IMR-90 (cell line): ENCODE measurements at regions not wholly inside any gene's neighbourhood (a gene's known extent, or its start where the extent isn't known, plus 50 kb on each side); places are given as distances from the start of the nearest gene placed in this dataset.

Experiments
- ATAC-seq: fragments of 200-7000 bp; cut with Tn5 transposase; 2 replicates; pipeline ENCODE4 v1.9.1; 2020; ENCODE audit warnings: low read depth, mild to moderate bottlenecking, moderate library complexity
- BruUV-seq: library from RNA; stranded (reverse); fragments of 400-500 nt; replicated peaks from 2 replicates; lab custom pipeline; 2021; lab: Mats Ljungman, UMichigan
- CTCF ChIA-PET: fragments of 300-600 bp; formaldehyde crosslinking; extraction: SDS; loops from one replicate; lab custom pipeline; 2021; ENCODE audit warnings: antibody characterized with exemption; lab: Yijun Ruan, JAX
- POLR2A ChIA-PET: fragments of 300-600 bp; sonication (Branson Sonifier 250); formaldehyde crosslinking; loops from one replicate; lab custom pipeline; 2022; ENCODE audit warnings: antibody characterized with exemption; ENCODE audit not compliant: unreplicated experiment; lab: Charles Lee
- DNase-seq: peaks from one replicate; pipeline ENCODE4 v3.0.0; 2013
- H2AFZ ChIP-seq: replicated peaks from 2 replicates; pipeline ENCODE3; 2013; ENCODE audit warnings: low read length, mild to moderate bottlenecking; ENCODE audit not compliant: poor library complexity
- H2AK5ac ChIP-seq: 2 replicates; pipeline ENCODE4 v1.6.1; 2013; ENCODE audit warnings: low read depth, low read length, inconsistent platforms
- H2AK9ac ChIP-seq: replicated peaks from 2 replicates; pipeline ENCODE3; 2013; ENCODE audit warnings: mild to moderate bottlenecking, low read depth, low read length, moderate library complexity; ENCODE audit not compliant: poor library complexity
- H2BK120ac ChIP-seq: 2 replicates; pipeline ENCODE4 v1.6.1; 2013; ENCODE audit warnings: low read depth, low read length, inconsistent platforms
- H2BK15ac ChIP-seq: 3 replicates; pipeline ENCODE4 v1.6.1; 2013; ENCODE audit warnings: low read depth, low read length, inconsistent platforms
- H2BK20ac ChIP-seq: 2 replicates; pipeline ENCODE4 v1.6.1; 2013; ENCODE audit warnings: low read depth, mild to moderate bottlenecking, inconsistent platforms, low read length, moderate library complexity
- H2BK5ac ChIP-seq: 2 replicates; pipeline ENCODE4 v1.6.1; 2013; ENCODE audit warnings: mild to moderate bottlenecking, low read depth, low read length, inconsistent platforms; ENCODE audit not compliant: poor library complexity, severe bottlenecking
- H3K14ac ChIP-seq: replicated peaks from 2 replicates; pipeline ENCODE4 v1.6.1; 2013; ENCODE audit warnings: low read depth, low read length, inconsistent platforms
- H3K18ac ChIP-seq: 2 replicates; pipeline ENCODE4 v1.6.1; 2013; ENCODE audit warnings: low read depth, low read length, control low read depth
- H3K23ac ChIP-seq: 2 replicates; pipeline ENCODE4 v1.6.1; 2013; ENCODE audit warnings: low read depth, low read length, inconsistent platforms
- H3K27ac ChIP-seq: 2 replicates; pipeline ENCODE4 v1.5.1; 2013; ENCODE audit warnings: mild to moderate bottlenecking, control low read depth, low read length; ENCODE audit not compliant: insufficient read depth
- H3K27me3 ChIP-seq: 2 replicates; pipeline ENCODE4 v1.6.1; 2013; ENCODE audit warnings: low read length; ENCODE audit not compliant: control insufficient read depth, insufficient read depth
- H3K36me3 ChIP-seq: 2 replicates; pipeline ENCODE4 v1.6.1; 2013; ENCODE audit warnings: low read length, mixed read lengths; ENCODE audit not compliant: control insufficient read depth, insufficient read depth
- H3K4ac ChIP-seq: 2 replicates; pipeline ENCODE4 v1.6.1; 2013; ENCODE audit warnings: low read depth, low read length, inconsistent platforms
- H3K4me1 ChIP-seq: 2 replicates; pipeline ENCODE4 v1.6.1; 2013; ENCODE audit warnings: low read length, mixed read lengths; ENCODE audit not compliant: control insufficient read depth, insufficient read depth
- H3K4me2 ChIP-seq: 2 replicates; pipeline ENCODE4 v1.6.1; 2013; ENCODE audit warnings: low read depth, mild to moderate bottlenecking, control low read depth, low read length, moderate library complexity
- H3K4me3 ChIP-seq: 2 replicates; pipeline ENCODE4 v1.5.1; 2013; ENCODE audit warnings: low read depth, mild to moderate bottlenecking, control low read depth, low read length, moderate library complexity; ENCODE audit not compliant: insufficient read depth
- H3K56ac ChIP-seq: 2 replicates; pipeline ENCODE4 v1.6.1; 2013; ENCODE audit warnings: low read length, inconsistent platforms; ENCODE audit not compliant: insufficient read depth; ENCODE audit errors: extremely low read depth
- H3K79me1 ChIP-seq, 2 experiments: 2 replicates each; pipeline ENCODE4 v1.6.1; 2013; ENCODE audit warnings: low read length in 2 of 2, inconsistent platforms in 1 of 2, low read depth in 1 of 2
- H3K9ac ChIP-seq: 2 replicates; pipeline ENCODE4 v1.6.1; 2013; ENCODE audit warnings: low read depth, low read length, control low read depth
- H3K9me1 ChIP-seq: 2 replicates; pipeline ENCODE4 v1.6.1; 2013; ENCODE audit warnings: low read length, inconsistent platforms; ENCODE audit not compliant: insufficient read depth
- H3K9me3 ChIP-seq: 2 replicates; pipeline ENCODE4 v1.6.1; 2013; ENCODE audit warnings: low read length; ENCODE audit not compliant: control insufficient read depth, insufficient read depth
- H4K20me1 ChIP-seq: 2 replicates; pipeline ENCODE4 v1.6.1; 2013; ENCODE audit warnings: low read length, inconsistent platforms; ENCODE audit not compliant: insufficient read depth
- H4K5ac ChIP-seq: 2 replicates; pipeline ENCODE4 v1.6.1; 2013; ENCODE audit warnings: mild to moderate bottlenecking, low read depth, low read length, control low read depth
- H4K8ac ChIP-seq, 2 experiments: 2 replicates each; pipeline ENCODE4 v1.6.1; 2013; ENCODE audit warnings: low read depth in 2 of 2, low read length in 2 of 2, control low read depth in 1 of 2, inconsistent platforms in 1 of 2
- H4K91ac ChIP-seq: 2 replicates; pipeline ENCODE4 v1.6.1; 2013; ENCODE audit warnings: low read depth, low read length, inconsistent platforms; ENCODE audit not compliant: insufficient read depth
- BHLHE40 ChIP-seq: fragments of 150-350 bp; IDR thresholded peaks from 2 replicates; pipeline ENCODE4 v1.6.1; 2016; ENCODE audit warnings: mild to moderate bottlenecking, low read depth, low read length
- CEBPB ChIP-seq: IDR thresholded peaks from 2 replicates; pipeline ENCODE4 v1.6.1; 2012; ENCODE audit warnings: low read depth, low read length, improper control_type of control experiment
- CHD1 ChIP-seq: IDR thresholded peaks from 2 replicates; pipeline ENCODE4 v1.6.1; 2012; ENCODE audit warnings: low read depth, low read length, improper control_type of control experiment
- CTCF ChIP-seq: conservative IDR thresholded peaks from 2 replicates; pipeline ENCODE4 v1.5.1; 2012; ENCODE audit warnings: mild to moderate bottlenecking, low read depth, low read length, improper control_type of control experiment
- ELK1 ChIP-seq: fragments of 150-350 bp; IDR thresholded peaks from 2 replicates; pipeline ENCODE4 v1.6.1; 2016; ENCODE audit warnings: low read depth, mild to moderate bottlenecking, low read length, moderate library complexity, borderline replicate concordance
- FOS ChIP-seq: fragments of 150-350 bp; IDR thresholded peaks from 2 replicates; pipeline ENCODE4 v1.6.1; 2016; ENCODE audit warnings: low read depth, low read length
- MAFK ChIP-seq: IDR thresholded peaks from 2 replicates; pipeline ENCODE4 v1.6.1; 2012; ENCODE audit warnings: low read depth, low read length, improper control_type of control experiment
- MAZ ChIP-seq: IDR thresholded peaks from 2 replicates; pipeline ENCODE4 v1.6.1; 2012; ENCODE audit warnings: low read depth, mild to moderate bottlenecking, low read length, improper control_type of control experiment, moderate library complexity, borderline replicate concordance
- MXI1 ChIP-seq: IDR thresholded peaks from 2 replicates; pipeline ENCODE4 v1.6.1; 2012; ENCODE audit warnings: low read depth, mild to moderate bottlenecking, low read length, moderate library complexity, borderline replicate concordance
- NFE2L2 ChIP-seq: fragments of 150-350 bp; IDR thresholded peaks from 2 replicates; pipeline ENCODE4 v1.6.1; 2016; ENCODE audit warnings: low read depth, mild to moderate bottlenecking, low read length
- POLR2A ChIP-seq: IDR thresholded peaks from 2 replicates; pipeline ENCODE4 v1.6.1; 2012; ENCODE audit warnings: mild to moderate bottlenecking, low read depth, low read length
- RAD21 ChIP-seq: IDR thresholded peaks from 2 replicates; pipeline ENCODE4 v1.6.1; 2012; ENCODE audit warnings: low read length, improper control_type of control experiment
- RCOR1 ChIP-seq: IDR thresholded peaks from 2 replicates; pipeline ENCODE4 v1.6.1; 2012; ENCODE audit warnings: mild to moderate bottlenecking, low read length, improper control_type of control experiment; ENCODE audit not compliant: insufficient replicate concordance
- RFX5 ChIP-seq: IDR thresholded peaks from 2 replicates; pipeline ENCODE4 v1.8.0; 2012; ENCODE audit warnings: low read depth, mild to moderate bottlenecking, low read length, moderate library complexity
- SMC3 ChIP-seq: fragments of 150-350 bp; IDR thresholded peaks from 2 replicates; pipeline ENCODE4 v1.6.1; 2016; ENCODE audit warnings: low read depth, mild to moderate bottlenecking, antibody characterized with exemption, low read length, moderate library complexity
- WGBS, 2 experiments: methylation state at CpG; one replicate each; pipeline versions ENCODE4 v1.1.5 to v1.1.7; 2013; ENCODE audit warnings: missing lambda C conversion rate in 2 of 2; ENCODE audit not compliant: insufficient read length in 1 of 2; ENCODE audit errors: extremely low coverage in 2 of 2; 5-methylcytosine and 5-hydroxymethylcytosine counted together
- dilution Hi-C: fragments of 300-500 bp; cut with HindIII; formaldehyde crosslinking; loops from one replicate; pipeline ENCODE4 v1.14.3; 2018; ENCODE audit warnings: low sequenced_read_pairs; ENCODE audit not compliant: unreplicated experiment
- in situ Hi-C: fragments of 300-500 bp; cut with MboI; formaldehyde crosslinking; loops from 3 replicates; pipeline ENCODE4 v1.14.3; 2019; ENCODE audit warnings: low sequenced_read_pairs, inconsistent platforms, mixed read lengths
- intact Hi-C: fragments of 100-400 bp; cut with micrococcal nuclease; formaldehyde crosslinking; loops from 2 replicates; pipeline ENCODE4 v1.10.0; 2022
- TF ChIP-seq, protein P1 (sequence below): fragments of 150-350 bp; IDR thresholded peaks from 2 replicates; pipeline ENCODE4 v1.6.1; 2017; ENCODE audit warnings: mild to moderate bottlenecking, antibody characterized with exemption, low read length, low read depth

DNA sequence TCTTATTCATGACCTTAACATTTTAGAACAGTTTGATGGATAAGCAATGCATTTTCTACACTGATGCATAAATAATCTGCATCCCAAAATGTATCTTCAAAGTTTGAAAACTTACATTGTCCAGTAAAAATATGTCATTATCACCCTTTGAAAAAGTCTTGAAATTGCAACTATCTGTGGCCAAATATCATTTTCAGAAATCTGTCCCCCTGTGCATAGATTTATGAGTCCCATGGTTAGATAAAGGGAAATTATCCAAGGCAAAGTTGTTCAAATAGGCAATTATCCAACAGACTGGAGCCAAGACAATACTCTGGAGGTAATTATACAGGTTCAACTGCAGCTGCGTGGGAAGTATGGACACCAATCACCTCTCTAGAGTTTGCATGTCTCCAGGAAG lies 182.5 kb upstream of the INTU start:
- no peak overlapping the region for H4K8ac ChIP-seq
- DNase-seq (no peak), ATAC-seq (no peak)
- no CpG with 5 or more reads among the region's 1 CpG for WGBS, 2 experiments
- H3K14ac ChIP-seq: no peak overlapping the region
- H3K79me1 ChIP-seq: no peaks in the 10 kb centered on the region
- no peak overlapping the region for H3K27ac ChIP-seq
- in situ Hi-C loops: no loop called here
- peaks cover 2% of the 10 kb centered on the region for H3K27me3 ChIP-seq
- H2AK5ac ChIP-seq: no peak overlapping the region
- no peak overlapping the region for H4K5ac ChIP-seq
- CTCF ChIA-PET: no interaction called here
- no peak overlapping the region for H4K91ac ChIP-seq
- H3K4me1 ChIP-seq: no peaks in the 10 kb centered on the region; the same call in 1 of the 2 replicates
- TF ChIP-seq RCOR1 (no peak), CHD1 (no peak), CEBPB (no peak), BHLHE40 (no peak), MAFK (no peak), CTCF (no peak), SMC3 (no peak), POLR2A (no peak), MXI1 (no peak), NFE2L2 (no peak), MAZ (no peak), RFX5 (no peak), FOS (no peak), ELK1 (no peak), RAD21 (no peak)
- TF ChIP-seq, protein P1, sequence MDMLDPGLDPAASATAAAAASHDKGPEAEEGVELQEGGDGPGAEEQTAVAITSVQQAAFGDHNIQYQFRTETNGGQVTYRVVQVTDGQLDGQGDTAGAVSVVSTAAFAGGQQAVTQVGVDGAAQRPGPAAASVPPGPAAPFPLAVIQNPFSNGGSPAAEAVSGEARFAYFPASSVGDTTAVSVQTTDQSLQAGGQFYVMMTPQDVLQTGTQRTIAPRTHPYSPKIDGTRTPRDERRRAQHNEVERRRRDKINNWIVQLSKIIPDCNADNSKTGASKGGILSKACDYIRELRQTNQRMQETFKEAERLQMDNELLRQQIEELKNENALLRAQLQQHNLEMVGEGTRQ: no peak
- no peak overlapping the region for H3K18ac ChIP-seq
- no peak overlapping the region for H3K4me2 ChIP-seq
- H3K36me3 ChIP-seq: no peaks in the 10 kb centered on the region
- no peak overlapping the region for H3K23ac ChIP-seq
- no peak overlapping the region for H2BK15ac ChIP-seq
- H2BK120ac ChIP-seq: no peak overlapping the region
- no peak overlapping the region for H2AFZ ChIP-seq
- H3K9ac ChIP-seq: no peak overlapping the region
- H2BK20ac ChIP-seq: no peak overlapping the region
- H3K4me3 ChIP-seq: no peak overlapping the region
- H4K20me1 ChIP-seq: no peaks in the 10 kb centered on the region
- H3K56ac ChIP-seq: no peak overlapping the region
- no peak overlapping the region for H3K4ac ChIP-seq
- no peak overlapping the region for H2AK9ac ChIP-seq
- no peak overlapping the region for H2BK5ac ChIP-seq
- dilution Hi-C loops: no loop called here
- H3K9me1 ChIP-seq: no peaks in the 10 kb centered on the region
- intact Hi-C loops: no loop called here
- POLR2A ChIA-PET: no interaction called here
- H3K9me3 ChIP-seq: no peaks in the 10 kb centered on the region
- BruUV-seq: no TSS peak
